HUES64 (cell line): ENCODE measurements at regions not wholly inside any gene's neighbourhood (a gene's known extent, or its start where the extent isn't known, plus 50 kb on each side); places are given as distances from the start of the nearest gene placed in this dataset.
A peak's percentile ranks its signal among the peaks of the same experiment; 100 is the strongest.

Experiments used
- H3K27ac ChIP-seq: 2 replicates; pipeline ENCODE4 v1.7.0; 2013; ENCODE audit warnings: low read depth, low read length, inconsistent platforms
- H3K27me3 ChIP-seq: 2 replicates; pipeline ENCODE4 v1.6.1; 2013; ENCODE audit warnings: mild to moderate bottlenecking, low read length; ENCODE audit not compliant: insufficient read depth
- H3K36me3 ChIP-seq: 2 replicates; pipeline ENCODE4 v1.6.1; 2013; ENCODE audit warnings: mild to moderate bottlenecking, low read length; ENCODE audit not compliant: insufficient read depth
- H3K4me1 ChIP-seq: 2 replicates; pipeline ENCODE4 v1.6.1; 2013; ENCODE audit warnings: mild to moderate bottlenecking, low read length, moderate library complexity; ENCODE audit not compliant: insufficient read depth
- H3K4me3 ChIP-seq: 2 replicates; pipeline ENCODE4 v1.5.1; 2013; ENCODE audit warnings: mild to moderate bottlenecking, low read length, moderate library complexity
- H3K9ac ChIP-seq: 2 replicates; pipeline ENCODE4 v1.6.1; 2013; ENCODE audit warnings: mild to moderate bottlenecking, low read depth, low read length
- H3K9me3 ChIP-seq: 2 replicates; pipeline ENCODE4 v1.6.1; 2013; ENCODE audit warnings: low read depth, low read length; ENCODE audit not compliant: insufficient read depth
- WGBS: fragments of 150-250, 120-280 bp; methylation state at CpG from one replicate; pipeline ENCODE4 v1.1.7; 2013; ENCODE audit warnings: missing lambda C conversion rate; 5-methylcytosine and 5-hydroxymethylcytosine counted together

DNA sequence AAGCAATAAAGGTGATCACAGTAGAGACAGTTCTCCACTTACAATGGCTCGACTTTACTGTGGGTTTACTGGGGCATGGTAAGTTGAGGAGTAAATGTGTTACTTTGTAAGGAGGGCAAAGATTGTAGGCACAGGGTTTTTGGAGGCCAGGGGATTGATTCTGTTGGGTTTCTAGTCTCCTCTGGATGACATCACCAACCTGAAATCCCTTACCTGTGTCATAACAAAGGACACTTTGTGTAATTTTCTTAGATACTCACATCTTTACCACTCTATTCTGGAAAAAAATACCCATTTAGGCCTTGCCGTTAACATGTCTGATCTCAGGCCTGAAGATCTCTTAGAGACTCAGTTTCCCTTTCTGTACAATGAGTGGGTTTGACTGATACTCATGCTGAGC lies 161.7 kb downstream of the GLI2 start:
- WGBS: 97% methylated on average over 2 of the region's 2 CpGs
- H3K27ac ChIP-seq: no peak overlapping the region
- no peaks in the 10 kb centered on the region for H3K9me3 ChIP-seq
- peaks cover 65% of the 10 kb centered on the region for H3K4me1 ChIP-seq
- H3K4me3 ChIP-seq: no peak overlapping the region
- H3K9ac ChIP-seq: no peak overlapping the region
- H3K36me3 ChIP-seq: no peaks in the 10 kb centered on the region
- no peaks in the 10 kb centered on the region for H3K27me3 ChIP-seq

DNA sequence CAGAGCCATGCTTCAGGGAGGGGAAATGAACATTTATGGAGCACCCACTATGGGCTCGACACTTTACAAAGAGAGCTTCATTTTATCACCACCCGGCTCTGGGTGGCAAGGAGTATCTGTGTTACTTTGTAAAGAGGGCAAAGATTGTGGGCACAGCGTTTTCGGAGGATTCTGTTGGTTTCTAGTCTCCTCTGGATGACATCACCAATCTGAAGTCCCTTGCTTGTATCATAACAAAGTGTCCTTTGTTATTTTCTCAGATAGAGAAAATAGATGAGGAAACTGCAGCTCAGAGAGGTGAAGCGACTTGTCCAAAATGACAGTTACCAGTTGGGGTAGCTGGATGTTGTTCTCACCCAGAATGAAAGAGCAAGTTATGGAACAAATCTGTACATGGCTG lies 162.8 kb downstream of the GLI2 start:
- H3K27me3 ChIP-seq: no peaks in the 10 kb centered on the region
- no peak overlapping the region for H3K9ac ChIP-seq
- H3K36me3 ChIP-seq: no peaks in the 10 kb centered on the region
- peak overlapping the region; percentile 65 for H3K27ac ChIP-seq
- 76% methylated on average over 5 of the region's 5 CpGs for WGBS
- no peaks in the 10 kb centered on the region for H3K9me3 ChIP-seq
- peaks cover 60% of the 10 kb centered on the region for H3K4me1 ChIP-seq
- H3K4me3 ChIP-seq: no peak overlapping the region

- Histone ChIP-seq H3K4me1 (peaks cover 53% of the 10 kb centered on the region), H3K9ac (no peak overlapping the region), H3K9me3 (no peaks in the 10 kb centered on the region), H3K27ac (peak overlapping the region; percentile 65), H3K27me3 (no peaks in the 10 kb centered on the region), H3K4me3 (no peak overlapping the region), H3K36me3 (no peaks in the 10 kb centered on the region)
- WGBS: 55% methylated on average over 18 of the region's 18 CpGs
Measured at GRCh38 chr2:120898961-120899750, 163.5 kb downstream of the GLI2 start.

GRCh38 chr2:120899771-120900170 lies 164.1 kb downstream of the GLI2 start:
- H3K36me3 ChIP-seq: no peaks in the 10 kb centered on the region
- H3K9me3 ChIP-seq: no peaks in the 10 kb centered on the region
- H3K9ac ChIP-seq: no peak overlapping the region
- H3K27ac ChIP-seq: no peak overlapping the region; the same call in 1 of the 2 replicates
- no peak overlapping the region for H3K4me3 ChIP-seq
- H3K27me3 ChIP-seq: no peaks in the 10 kb centered on the region
- 73% methylated on average over 6 of the region's 6 CpGs for WGBS
- peaks cover 50% of the 10 kb centered on the region for H3K4me1 ChIP-seq

GRCh38 chr2:120901201-120901600 lies 165.5 kb downstream of the GLI2 start:
- H3K9ac ChIP-seq: no peak overlapping the region
- no peaks in the 10 kb centered on the region for H3K27me3 ChIP-seq
- H3K4me3 ChIP-seq: no peak overlapping the region
- no peak overlapping the region for H3K27ac ChIP-seq
- peaks cover 47% of the 10 kb centered on the region for H3K4me1 ChIP-seq
- H3K9me3 ChIP-seq: no peaks in the 10 kb centered on the region
- H3K36me3 ChIP-seq: no peaks in the 10 kb centered on the region
- 81% methylated on average over 7 of the region's 7 CpGs for WGBS

DNA sequence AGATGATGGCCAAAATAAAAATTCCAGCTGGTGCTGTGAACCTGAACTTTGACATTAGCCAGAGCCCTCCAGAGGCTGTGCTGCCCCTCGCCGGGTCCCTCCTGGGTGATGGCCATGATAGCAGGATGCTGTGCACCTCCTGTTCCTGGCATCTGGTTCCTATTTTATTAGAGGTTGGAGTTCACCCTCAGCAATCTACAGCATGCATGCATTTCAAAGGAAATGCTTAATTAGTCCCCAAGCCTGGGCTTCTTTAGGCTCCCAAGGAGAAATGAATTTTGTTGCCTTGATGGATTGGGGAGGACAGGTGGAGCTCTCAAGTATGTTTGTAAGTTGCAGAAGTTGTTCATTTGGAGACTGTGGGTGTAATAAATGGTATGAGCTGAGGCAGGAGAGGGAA lies 166.9 kb downstream of the GLI2 start:
- Histone ChIP-seq H3K27ac (no peak overlapping the region), H3K4me1 (peaks cover 41% of the 10 kb centered on the region), H3K9ac (no peak overlapping the region), H3K27me3 (no peaks in the 10 kb centered on the region), H3K36me3 (no peaks in the 10 kb centered on the region), H3K4me3 (no peak overlapping the region), H3K9me3 (no peaks in the 10 kb centered on the region)
- 84% methylated on average over 2 of the region's 2 CpGs for WGBS

GRCh38 chr2:120904379-120904778 lies 168.7 kb downstream of the GLI2 start:
- H3K9ac ChIP-seq: no peak overlapping the region
- no peak overlapping the region for H3K4me3 ChIP-seq
- 79% methylated on average over 8 of the region's 8 CpGs for WGBS
- no peaks in the 10 kb centered on the region for H3K27me3 ChIP-seq
- H3K4me1 ChIP-seq: peaks cover 25% of the 10 kb centered on the region
- no peaks in the 10 kb centered on the region for H3K36me3 ChIP-seq
- H3K27ac ChIP-seq: no peak overlapping the region
- no peaks in the 10 kb centered on the region for H3K9me3 ChIP-seq

- WGBS: 81% methylated on average over 5 of the region's 5 CpGs
- Histone ChIP-seq H3K4me1 (peaks cover 20% of the 10 kb centered on the region), H3K9me3 (no peaks in the 10 kb centered on the region), H3K27ac (no peak overlapping the region), H3K27me3 (no peaks in the 10 kb centered on the region), H3K36me3 (no peaks in the 10 kb centered on the region), H3K9ac (no peak overlapping the region), H3K4me3 (no peak overlapping the region)
Measured at GRCh38 chr2:120904830-120905234, 169.2 kb downstream of the GLI2 start.

- no peaks in the 10 kb centered on the region for H3K36me3 ChIP-seq
- no peak overlapping the region for H3K9ac ChIP-seq
- H3K9me3 ChIP-seq: no peaks in the 10 kb centered on the region
- no peak overlapping the region for H3K27ac ChIP-seq
- H3K4me1 ChIP-seq: peaks cover 16% of the 10 kb centered on the region; the same call in 1 of the 2 replicates
- 93% methylated on average over 5 of the region's 5 CpGs for WGBS
- H3K4me3 ChIP-seq: no peak overlapping the region
- H3K27me3 ChIP-seq: no peaks in the 10 kb centered on the region
Measured at GRCh38 chr2:120905298-120905697, 169.6 kb downstream of the GLI2 start.

- Histone ChIP-seq H3K36me3 (no peaks in the 10 kb centered on the region), H3K9ac (no peak overlapping the region), H3K4me3 (no peak overlapping the region), H3K27ac (no peak overlapping the region), H3K9me3 (no peaks in the 10 kb centered on the region), H3K27me3 (no peaks in the 10 kb centered on the region), H3K4me1 (peaks cover 12% of the 10 kb centered on the region)
- WGBS: 94% methylated on average over 18 of the region's 19 CpGs
Measured at GRCh38 chr2:120905824-120906571, 170.3 kb downstream of the GLI2 start.

- no peak overlapping the region for H3K9ac ChIP-seq
- H3K9me3 ChIP-seq: no peaks in the 10 kb centered on the region
- no peaks in the 10 kb centered on the region for H3K36me3 ChIP-seq
- no peak overlapping the region for H3K4me3 ChIP-seq
- peaks cover 15% of the 10 kb centered on the region for H3K4me1 ChIP-seq
- H3K27me3 ChIP-seq: no peaks in the 10 kb centered on the region
- WGBS: 95% methylated on average over 6 of the region's 6 CpGs
- no peak overlapping the region for H3K27ac ChIP-seq
Measured at GRCh38 chr2:120906914-120907313, 171.2 kb downstream of the GLI2 start.
